ENCODE measurements at regions not wholly inside any gene's neighbourhood (a gene's known extent, or its start where the extent isn't known, plus 50 kb on each side); places are given as distances from the start of the nearest gene placed in this dataset.
"Not testable (repeated sequence)": the region's sequence is repeated elsewhere in the genome, so short reads cannot be mapped to it uniquely, and the experiment has no call there.

GRCh38 chr11:42992594-42992993, 319.2 kb upstream of the API5 start:
- no peak overlapping the region for H3K27ac ChIP-seq (replicated peaks)
- no peak for DNase-seq (ENCODE audit: low read depth in 1 of 2, low spot score in 1 of 2)
- TF ChIP-seq SPI1 (IDR thresholded peaks at IDR 0.05; ENCODE audit: borderline replicate concordance, low read depth) (no peak), CTCF (IDR thresholded peaks at IDR 0.05; ENCODE audit: insufficient read depth, low read length) (no peak), GABPA (IDR thresholded peaks at IDR 0.05; ENCODE audit: low read depth) (no peak), POLR2AphosphoS5 (IDR thresholded peaks at IDR 0.05; ENCODE audit: low read depth) (no peak)
- TF ChIP-seq, protein P1, sequence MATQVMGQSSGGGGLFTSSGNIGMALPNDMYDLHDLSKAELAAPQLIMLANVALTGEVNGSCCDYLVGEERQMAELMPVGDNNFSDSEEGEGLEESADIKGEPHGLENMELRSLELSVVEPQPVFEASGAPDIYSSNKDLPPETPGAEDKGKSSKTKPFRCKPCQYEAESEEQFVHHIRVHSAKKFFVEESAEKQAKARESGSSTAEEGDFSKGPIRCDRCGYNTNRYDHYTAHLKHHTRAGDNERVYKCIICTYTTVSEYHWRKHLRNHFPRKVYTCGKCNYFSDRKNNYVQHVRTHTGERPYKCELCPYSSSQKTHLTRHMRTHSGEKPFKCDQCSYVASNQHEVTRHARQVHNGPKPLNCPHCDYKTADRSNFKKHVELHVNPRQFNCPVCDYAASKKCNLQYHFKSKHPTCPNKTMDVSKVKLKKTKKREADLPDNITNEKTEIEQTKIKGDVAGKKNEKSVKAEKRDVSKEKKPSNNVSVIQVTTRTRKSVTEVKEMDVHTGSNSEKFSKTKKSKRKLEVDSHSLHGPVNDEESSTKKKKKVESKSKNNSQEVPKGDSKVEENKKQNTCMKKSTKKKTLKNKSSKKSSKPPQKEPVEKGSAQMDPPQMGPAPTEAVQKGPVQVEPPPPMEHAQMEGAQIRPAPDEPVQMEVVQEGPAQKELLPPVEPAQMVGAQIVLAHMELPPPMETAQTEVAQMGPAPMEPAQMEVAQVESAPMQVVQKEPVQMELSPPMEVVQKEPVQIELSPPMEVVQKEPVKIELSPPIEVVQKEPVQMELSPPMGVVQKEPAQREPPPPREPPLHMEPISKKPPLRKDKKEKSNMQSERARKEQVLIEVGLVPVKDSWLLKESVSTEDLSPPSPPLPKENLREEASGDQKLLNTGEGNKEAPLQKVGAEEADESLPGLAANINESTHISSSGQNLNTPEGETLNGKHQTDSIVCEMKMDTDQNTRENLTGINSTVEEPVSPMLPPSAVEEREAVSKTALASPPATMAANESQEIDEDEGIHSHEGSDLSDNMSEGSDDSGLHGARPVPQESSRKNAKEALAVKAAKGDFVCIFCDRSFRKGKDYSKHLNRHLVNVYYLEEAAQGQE (IDR thresholded peaks at IDR 0.05; ENCODE audit: insufficient replicate concordance, low read depth), result no peak
- H3K27me3 ChIP-seq (ENCODE audit: insufficient read depth, poor library complexity, severe bottlenecking), result no peaks in the 10 kb centered on the region
- H3K4me3 ChIP-seq (replicated peaks; ENCODE audit: insufficient read depth, low read length), result no peak overlapping the region

DNA sequence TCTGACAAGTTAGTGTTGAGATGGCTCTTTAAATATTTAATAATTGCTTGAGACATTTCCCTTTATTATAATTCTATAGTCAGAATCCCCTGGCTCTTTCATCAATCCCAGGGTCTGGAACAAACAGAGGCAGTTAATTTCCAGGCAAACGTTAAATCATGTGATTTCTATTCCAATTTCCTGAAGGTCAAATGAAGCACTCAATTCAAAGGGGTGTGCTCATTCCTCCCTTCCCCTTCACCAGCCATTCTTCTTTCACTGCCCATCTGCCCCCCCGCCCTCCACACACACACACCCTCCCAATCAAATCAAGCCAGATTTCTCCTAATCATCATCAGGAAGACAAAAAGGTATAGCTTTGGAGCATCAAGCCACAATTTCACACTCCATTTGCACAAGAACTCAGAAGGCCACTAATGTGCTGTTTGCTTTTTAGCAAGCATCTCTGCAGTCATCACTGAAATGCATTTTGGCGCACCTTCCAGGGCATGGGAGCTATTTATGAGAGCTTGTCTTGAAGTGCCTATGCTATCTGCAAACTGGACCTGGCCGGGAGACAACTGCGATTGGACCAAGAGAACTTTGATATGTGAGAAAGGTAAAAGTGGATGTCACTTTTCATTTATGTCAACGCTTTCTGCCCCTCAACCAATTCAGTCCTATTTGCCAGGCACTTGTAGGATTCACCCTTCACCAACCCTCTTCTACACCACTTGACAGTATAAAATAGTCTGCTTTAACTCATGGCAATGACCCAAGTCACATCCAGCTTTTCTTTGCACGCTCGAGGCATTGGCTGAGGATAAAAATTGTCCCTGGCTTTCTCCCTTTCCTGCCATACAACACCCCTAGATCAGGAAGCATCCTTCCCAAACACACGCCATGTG, 315.1 kb upstream of the API5 start:
- no peak for DNase-seq (ENCODE audit: low read depth in 1 of 2, low spot score in 1 of 2)
- no peak for TF ChIP-seq SPI1 (IDR thresholded peaks at IDR 0.05; ENCODE audit: borderline replicate concordance, low read depth)
- no peak for TF ChIP-seq POLR2AphosphoS5 (IDR thresholded peaks at IDR 0.05; ENCODE audit: low read depth)
- no peak for TF ChIP-seq GABPA (IDR thresholded peaks at IDR 0.05; ENCODE audit: low read depth)
- TF ChIP-seq, protein P1 (IDR thresholded peaks at IDR 0.05; ENCODE audit: insufficient replicate concordance, low read depth), result no peak
- no peak for TF ChIP-seq CTCF (IDR thresholded peaks at IDR 0.05; ENCODE audit: insufficient read depth, low read length)
- no peak overlapping the region for H3K27ac ChIP-seq (replicated peaks)
- no peaks in the 10 kb centered on the region for H3K27me3 ChIP-seq (ENCODE audit: insufficient read depth, poor library complexity, severe bottlenecking)
- H3K4me3 ChIP-seq (replicated peaks; ENCODE audit: insufficient read depth, low read length), result no peak overlapping the region

GRCh38 chr11:43004879-43005278, 306.9 kb upstream of the API5 start:
- not testable (repeated sequence) for H3K27me3 ChIP-seq (ENCODE audit: insufficient read depth, poor library complexity, severe bottlenecking); DNase-seq (ENCODE audit: low read depth in 1 of 2, low spot score in 1 of 2); H3K4me3 ChIP-seq (replicated peaks; ENCODE audit: insufficient read depth, low read length); H3K27ac ChIP-seq (replicated peaks)

- no peak overlapping the region for H3K4me3 ChIP-seq (replicated peaks; ENCODE audit: insufficient read depth, low read length)
- H3K27me3 ChIP-seq (ENCODE audit: insufficient read depth, poor library complexity, severe bottlenecking), result no peaks in the 10 kb centered on the region
- no peak for TF ChIP-seq POLR2AphosphoS5 (IDR thresholded peaks at IDR 0.05; ENCODE audit: low read depth)
- no peak for TF ChIP-seq GABPA (IDR thresholded peaks at IDR 0.05; ENCODE audit: low read depth)
- TF ChIP-seq CTCF (IDR thresholded peaks at IDR 0.05; ENCODE audit: insufficient read depth, low read length), result no peak
- TF ChIP-seq, protein P1 (IDR thresholded peaks at IDR 0.05; ENCODE audit: insufficient replicate concordance, low read depth), result no peak
- TF ChIP-seq SPI1 (IDR thresholded peaks at IDR 0.05; ENCODE audit: borderline replicate concordance, low read depth), result no peak
- H3K27ac ChIP-seq (replicated peaks), result no peak overlapping the region
- DNase-seq (ENCODE audit: low read depth in 1 of 2, low spot score in 1 of 2), result peak in 1 of 2 experiments; percentile 37
These were observed 301.8 kb upstream of the API5 start for GRCh38 chr11:43010042-43010441.
